ENCODE measurements at regions not wholly inside any gene's neighbourhood (a gene's known extent, or its start where the extent isn't known, plus 50 kb on each side); places are given as distances from the start of the nearest gene placed in this dataset.

DNA sequence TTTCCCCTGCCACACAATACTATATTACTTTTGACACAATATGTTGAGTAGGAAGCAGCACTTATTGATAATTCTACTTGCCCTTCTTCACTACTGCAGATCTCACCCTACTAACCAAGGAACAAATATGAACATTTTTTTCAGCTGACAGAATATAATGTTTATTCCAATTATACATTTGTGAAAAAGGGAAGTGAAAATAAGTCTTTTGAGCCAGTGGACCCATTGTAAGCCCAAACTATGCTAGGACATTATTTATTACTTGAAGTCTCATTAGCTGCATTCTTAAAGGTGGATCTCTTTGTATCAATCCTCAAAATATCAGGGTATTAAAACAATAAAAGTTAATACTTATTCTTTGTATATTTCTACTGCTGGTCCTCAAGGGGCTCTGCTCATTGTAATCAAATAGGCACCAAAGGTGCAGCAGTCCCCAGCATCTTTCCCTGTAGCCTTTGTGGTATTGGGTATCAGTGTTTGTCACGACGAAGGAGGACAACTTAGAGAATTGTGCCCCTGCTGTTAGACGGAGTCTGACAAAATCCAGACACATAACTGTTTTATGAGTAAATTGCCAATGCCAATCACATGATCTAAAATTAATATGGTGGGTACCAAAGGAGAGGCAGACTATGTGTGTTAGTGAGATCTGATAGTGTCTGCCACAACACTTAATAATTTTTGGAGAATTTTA lies 453.5 kb upstream of the CDH9 start:
- TF ChIP-seq, protein P1, sequence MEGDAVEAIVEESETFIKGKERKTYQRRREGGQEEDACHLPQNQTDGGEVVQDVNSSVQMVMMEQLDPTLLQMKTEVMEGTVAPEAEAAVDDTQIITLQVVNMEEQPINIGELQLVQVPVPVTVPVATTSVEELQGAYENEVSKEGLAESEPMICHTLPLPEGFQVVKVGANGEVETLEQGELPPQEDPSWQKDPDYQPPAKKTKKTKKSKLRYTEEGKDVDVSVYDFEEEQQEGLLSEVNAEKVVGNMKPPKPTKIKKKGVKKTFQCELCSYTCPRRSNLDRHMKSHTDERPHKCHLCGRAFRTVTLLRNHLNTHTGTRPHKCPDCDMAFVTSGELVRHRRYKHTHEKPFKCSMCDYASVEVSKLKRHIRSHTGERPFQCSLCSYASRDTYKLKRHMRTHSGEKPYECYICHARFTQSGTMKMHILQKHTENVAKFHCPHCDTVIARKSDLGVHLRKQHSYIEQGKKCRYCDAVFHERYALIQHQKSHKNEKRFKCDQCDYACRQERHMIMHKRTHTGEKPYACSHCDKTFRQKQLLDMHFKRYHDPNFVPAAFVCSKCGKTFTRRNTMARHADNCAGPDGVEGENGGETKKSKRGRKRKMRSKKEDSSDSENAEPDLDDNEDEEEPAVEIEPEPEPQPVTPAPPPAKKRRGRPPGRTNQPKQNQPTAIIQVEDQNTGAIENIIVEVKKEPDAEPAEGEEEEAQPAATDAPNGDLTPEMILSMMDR (IDR thresholded peaks at IDR 0.05), result no peak
- no peak for TF ChIP-seq POLR2A (IDR thresholded peaks at IDR 0.05)

Measured in body of pancreas (tissue), 4 donors.